Adrenal gland (tissue), 9 donors: ENCODE measurements at regions not wholly inside any gene's neighbourhood (a gene's known extent, or its start where the extent isn't known, plus 50 kb on each side); places are given as distances from the start of the nearest gene placed in this dataset.

ENCODE experiments used
- DNase-seq, 7 donors: peaks; one replicate each; pipeline ENCODE4 v3.0.0-alpha.2; 2019 to 2020
- H3K27ac ChIP-seq, 5 donors: fragments of 200-600 bp; sonication (generic) in 4 of 5; 1 replicate in 3 of 5; 2 replicates in 2 of 5; pipeline versions ENCODE4 v1.5.1 to v1.8.0; 2016 to 2020; ENCODE audit warnings: mild to moderate bottlenecking in 1 of 5
- H3K27me3 ChIP-seq: fragments of 200-600 bp; 2 replicates; pipeline ENCODE4 v1.8.0; 2021
- H3K36me3 ChIP-seq, 2 donors: fragments of 200-600 bp; replicated peaks in 1 of 2; 1 replicate in 1 of 2; 2 replicates in 1 of 2; pipeline versions ENCODE4 v1.5.1 to v1.8.0; 2018 to 2022
- H3K4me1 ChIP-seq, 2 donors: fragments of 200-600 bp; replicated peaks in 1 of 2; 1 replicate in 1 of 2; 2 replicates in 1 of 2; pipeline versions ENCODE4 v1.5.1 to v1.8.0; 2018 to 2021
- H3K4me3 ChIP-seq, 4 donors: fragments of 200-600 bp; sonication (generic) in 3 of 4; one replicate each; pipeline ENCODE4 v1.5.1; 2016 to 2018
- H3K9me3 ChIP-seq, 3 donors: fragments of 200-600 bp; sonication (generic) in 1 of 3; replicated peaks in 1 of 3; 1 replicate in 2 of 3; 2 replicates in 1 of 3; pipeline versions ENCODE4 v1.5.1 to v1.8.0; 2016 to 2021
- CTCF ChIP-seq, 6 experiments: fragments of 450-650 bp in 4 of 6; fragments of 200-600 bp in 2 of 6; sonication (generic) in 1 of 6; IDR thresholded peaks; 1 replicate in 5 of 6; 2 replicates in 1 of 6; pipeline versions ENCODE4 v1.5.1 to v1.8.0; 2016 to 2021; ENCODE audit warnings: antibody characterized with exemption in 6 of 6, mild to moderate bottlenecking in 2 of 6, moderate library complexity in 1 of 6
- POLR2A ChIP-seq, 2 donors: fragments of 450-650 bp; IDR thresholded peaks; one replicate each; pipeline ENCODE4 v1.6.1; 2017; ENCODE audit warnings: antibody characterized with exemption in 2 of 2, mild to moderate bottlenecking in 2 of 2, moderate library complexity in 1 of 2
- WGBS, 4 donors: extraction: QIAGEN DNeasy Blood & Tissue Kit in 2 of 4; methylation state at CpG; one replicate each; pipeline versions ENCODE4 v1.1.5 to v1.1.7; 2013 to 2017; 5-methylcytosine and 5-hydroxymethylcytosine counted together
- intact Hi-C, 2 donors: fragments of 100-400 bp; cut with DNase I; formaldehyde crosslinking; loops; one replicate each; pipeline versions ENCODE4 v1.14.1 to v1.15.0; 2022 to 2023
- donor health status: healthy with polysubstance abuse.
- donor health status: Bipolar disorder and iron deficiency.
- donor health status: DM: yes; HTN: yes; CAD: no.
- donor health status: DM: no; HTN: no; CAD: no.
- donor health status: DM: no; HTN: no; CAD: no.

GRCh38 chr1:8139941-8140340 is 113.8 kb upstream of the ERRFI1 start:
- WGBS, 4 donors = 89 to 97% (median 96%) methylated on average over 11 of the region's 11 CpGs
- intact Hi-C loops = loop anchor here in 1 of 2 donors (10.0 kb wide), 1 partner anchor 55 kb away; no protein-coding TSS in a partner anchor
- no peak for TF ChIP-seq POLR2A (IDR thresholded peaks at IDR 0.05)
- no peak for TF ChIP-seq CTCF (IDR thresholded peaks at IDR 0.05)
- H3K36me3 ChIP-seq = no peaks in the 10 kb centered on the region
- no peak overlapping the region for H3K4me3 ChIP-seq
- H3K27ac ChIP-seq = no peak overlapping the region
- no peaks in the 10 kb centered on the region for H3K27me3 ChIP-seq
- peaks cover 16 to 19% of the 10 kb centered on the region in 2 donors for H3K4me1 ChIP-seq
- DNase-seq = no peak
- no peaks in the 10 kb centered on the region for H3K9me3 ChIP-seq

- TF ChIP-seq POLR2A (IDR thresholded peaks at IDR 0.05) = no peak
- TF ChIP-seq CTCF (IDR thresholded peaks at IDR 0.05) = no peak
- H3K9me3 ChIP-seq = no peaks in the 10 kb centered on the region
- no peak for DNase-seq
- no peak overlapping the region for H3K4me3 ChIP-seq
- no peaks in the 10 kb centered on the region for H3K36me3 ChIP-seq
- H3K4me1 ChIP-seq = peaks cover 21 to 24% of the 10 kb centered on the region in 2 donors
- no peaks in the 10 kb centered on the region for H3K27me3 ChIP-seq
- intact Hi-C loops = no loop called here
- WGBS, 4 donors = 92 to 97% (median 95%) methylated on average over 6 of the region's 6 CpGs
- no peak overlapping the region for H3K27ac ChIP-seq
Observed at GRCh38 chr1:8139383-8139782, 113.3 kb upstream of the ERRFI1 start.

- Histone ChIP-seq H3K27ac (no peak overlapping the region), H3K4me1 (peaks cover 25 to 31% of the 10 kb centered on the region in 2 donors), H3K4me3 (no peak overlapping the region), H3K27me3 (no peaks in the 10 kb centered on the region), H3K9me3 (no peaks in the 10 kb centered on the region), H3K36me3 (no peaks in the 10 kb centered on the region)
- WGBS, 4 donors = 89 to 99% (median 95%) methylated on average over 6 of the region's 6 CpGs
- TF ChIP-seq CTCF (IDR thresholded peaks at IDR 0.05) (no peak), POLR2A (IDR thresholded peaks at IDR 0.05) (no peak)
- intact Hi-C loops = no loop called here
- DNase-seq = no peak
Observed at GRCh38 chr1:8138673-8139072, 112.6 kb upstream of the ERRFI1 start.

- no peaks in the 10 kb centered on the region for H3K27me3 ChIP-seq
- no peak for TF ChIP-seq CTCF (IDR thresholded peaks at IDR 0.05)
- peak in 1 of 2 donors; percentile 58 for TF ChIP-seq POLR2A (IDR thresholded peaks at IDR 0.05)
- intact Hi-C loops = no loop called here
- peak; percentile 47 to 83 (median 65) for DNase-seq
- no peaks in the 10 kb centered on the region for H3K9me3 ChIP-seq
- peaks cover 33 to 41% of the 10 kb centered on the region in 2 donors for H3K4me1 ChIP-seq
- H3K27ac ChIP-seq = peak overlapping the region in 4 of 5 donors; percentile 17 to 89 (median 78)
- WGBS, 4 donors = 26 to 31% (median 28%) methylated on average over 12 to 13 of the region's 13 CpGs
- H3K4me3 ChIP-seq = peak overlapping the region in 1 of 4 donors; percentile 18
- H3K36me3 ChIP-seq = no peaks in the 10 kb centered on the region
Observed at GRCh38 chr1:8137481-8138244, 111.6 kb upstream of the ERRFI1 start.
